Caco-2 (cell line): ENCODE measurements at regions not wholly inside any gene's neighbourhood (a gene's known extent, or its start where the extent isn't known, plus 50 kb on each side); places are given as distances from the start of the nearest gene placed in this dataset.

Experiments used
- BruUV-seq: library from RNA; stranded (reverse); fragments of 400-500 nt; replicated peaks from 2 replicates; lab custom pipeline; 2021; lab: Mats Ljungman, UMichigan
- CTCF ChIA-PET: fragments of 300-600 bp; sonication (Branson Sonifier 250); formaldehyde crosslinking; loops from one replicate; lab custom pipeline; 2022; ENCODE audit warnings: antibody characterized with exemption; lab: Charles Lee
- POLR2A ChIA-PET: fragments of 300-600 bp; sonication (Branson Sonifier 250); formaldehyde crosslinking; loops from one replicate; lab custom pipeline; 2022; ENCODE audit warnings: antibody characterized with exemption; lab: Charles Lee
- DNase-seq, 2 experiments: peaks; one replicate each; pipeline versions ENCODE4 v3.0.0 to v3.0.0-alpha.2; 2020 to 2022
- H3K27me3 ChIP-seq: replicated peaks from 2 replicates; pipeline ENCODE4 v1.6.0; 2011; ENCODE audit warnings: low read length; ENCODE audit not compliant: control insufficient read depth, insufficient read depth
- H3K36me3 ChIP-seq: 2 replicates; pipeline ENCODE4 v1.5.1; 2011; ENCODE audit warnings: low read length; ENCODE audit not compliant: control insufficient read depth, insufficient read depth
- H3K4me1 ChIP-seq: fragments of 250-450 bp; sonication (Bioruptor Pico); 2 replicates; pipeline ENCODE4 v1.5.1; 2020; ENCODE audit warnings: mild to moderate bottlenecking
- H3K4me3 ChIP-seq: 2 replicates; pipeline ENCODE4 v1.5.1; 2011; ENCODE audit warnings: low read depth, mild to moderate bottlenecking, control low read depth, low read length
- H3K9me3 ChIP-seq: fragments of 250-450 bp; sonication (Bioruptor Pico); 2 replicates; pipeline ENCODE4 v1.5.1; 2020; ENCODE audit warnings: mild to moderate bottlenecking, moderate library complexity
- H3K27ac Mint-ChIP-seq: one replicate; pipeline ENCODE4 v1.8.0; 2022; ENCODE audit warnings: mixed read lengths; ENCODE audit not compliant: unreplicated experiment
- H3K27me3 Mint-ChIP-seq: one replicate; pipeline ENCODE4 v1.8.0; 2022; ENCODE audit warnings: mixed read lengths; ENCODE audit not compliant: insufficient read depth, unreplicated experiment
- H3K36me3 Mint-ChIP-seq: one replicate; pipeline ENCODE4 v1.8.0; 2022; ENCODE audit warnings: mild to moderate bottlenecking, mixed read lengths; ENCODE audit not compliant: insufficient read depth, unreplicated experiment
- H3K4me1 Mint-ChIP-seq: one replicate; pipeline ENCODE4 v1.8.0; 2022; ENCODE audit warnings: low read depth, mixed read lengths; ENCODE audit not compliant: unreplicated experiment
- H3K4me3 Mint-ChIP-seq: one replicate; pipeline ENCODE4 v1.8.0; 2022; ENCODE audit warnings: mild to moderate bottlenecking, moderate library complexity, mixed read lengths; ENCODE audit not compliant: unreplicated experiment
- H3K9me3 Mint-ChIP-seq: one replicate; pipeline ENCODE4 v1.8.0; 2022; ENCODE audit warnings: mixed read lengths; ENCODE audit not compliant: unreplicated experiment
- intact Hi-C: fragments of 100-400 bp; cut with micrococcal nuclease; formaldehyde crosslinking; loops from one replicate; pipeline ENCODE4 v1.10.0; 2022; ENCODE audit not compliant: unreplicated experiment
- TF ChIP-seq, protein P1 (sequence below), 2 experiments: fragments of 200-600 bp in 1 of 2; IDR thresholded peaks; 1 replicate in 1 of 2; 2 replicates in 1 of 2; pipeline versions ENCODE4 v1.5.1 to v1.8.0; 2011 to 2022; ENCODE audit warnings: antibody characterized with exemption in 1 of 2, control low read depth in 1 of 2, inconsistent platforms in 1 of 2, low read depth in 1 of 2, low read length in 1 of 2, mild to moderate bottlenecking in 1 of 2, moderate library complexity in 1 of 2; ENCODE audit not compliant: insufficient read depth in 1 of 2, severe bottlenecking in 1 of 2, unreplicated experiment in 1 of 2

DNA sequence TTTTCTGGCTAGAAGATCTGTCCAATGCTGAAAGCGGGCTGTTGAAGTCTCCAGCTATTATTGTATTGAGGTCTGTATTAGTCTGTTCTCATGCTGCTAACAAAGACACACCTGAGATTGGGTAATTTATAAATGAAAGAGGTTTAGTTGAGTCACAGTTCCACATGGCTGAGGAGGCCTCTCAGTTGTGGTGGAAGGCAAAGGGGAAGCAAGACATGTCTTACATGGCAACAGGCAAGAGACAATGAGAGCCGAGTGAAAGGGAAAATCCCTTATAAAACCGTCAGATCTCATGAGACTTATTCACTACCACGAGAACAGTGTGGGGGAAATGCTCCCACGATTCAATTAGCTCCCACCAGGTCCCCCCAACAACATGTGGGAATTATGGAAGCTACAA is 980.4 kb downstream of the SLITRK5 start:
- no peaks in the 10 kb centered on the region for H3K27me3 ChIP-seq
- no peaks in the 10 kb centered on the region for H3K27me3 Mint-ChIP-seq
- intact Hi-C loops = no loop called here
- ChIA-PET CTCF (no interaction called here), POLR2A (no interaction called here)
- no peak overlapping the region for H3K27ac Mint-ChIP-seq
- H3K36me3 ChIP-seq = no peaks in the 10 kb centered on the region
- no peaks in the 10 kb centered on the region for H3K4me1 Mint-ChIP-seq
- no peaks in the 10 kb centered on the region for H3K4me1 ChIP-seq
- no peak overlapping the region for H3K4me3 Mint-ChIP-seq
- no peaks in the 10 kb centered on the region for H3K36me3 Mint-ChIP-seq
- no TSS peak for BruUV-seq
- TF ChIP-seq, protein P1, sequence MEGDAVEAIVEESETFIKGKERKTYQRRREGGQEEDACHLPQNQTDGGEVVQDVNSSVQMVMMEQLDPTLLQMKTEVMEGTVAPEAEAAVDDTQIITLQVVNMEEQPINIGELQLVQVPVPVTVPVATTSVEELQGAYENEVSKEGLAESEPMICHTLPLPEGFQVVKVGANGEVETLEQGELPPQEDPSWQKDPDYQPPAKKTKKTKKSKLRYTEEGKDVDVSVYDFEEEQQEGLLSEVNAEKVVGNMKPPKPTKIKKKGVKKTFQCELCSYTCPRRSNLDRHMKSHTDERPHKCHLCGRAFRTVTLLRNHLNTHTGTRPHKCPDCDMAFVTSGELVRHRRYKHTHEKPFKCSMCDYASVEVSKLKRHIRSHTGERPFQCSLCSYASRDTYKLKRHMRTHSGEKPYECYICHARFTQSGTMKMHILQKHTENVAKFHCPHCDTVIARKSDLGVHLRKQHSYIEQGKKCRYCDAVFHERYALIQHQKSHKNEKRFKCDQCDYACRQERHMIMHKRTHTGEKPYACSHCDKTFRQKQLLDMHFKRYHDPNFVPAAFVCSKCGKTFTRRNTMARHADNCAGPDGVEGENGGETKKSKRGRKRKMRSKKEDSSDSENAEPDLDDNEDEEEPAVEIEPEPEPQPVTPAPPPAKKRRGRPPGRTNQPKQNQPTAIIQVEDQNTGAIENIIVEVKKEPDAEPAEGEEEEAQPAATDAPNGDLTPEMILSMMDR (IDR thresholded peaks at IDR 0.05; ENCODE audit: insufficient read depth in 1 of 2, low read depth in 1 of 2, low read length in 1 of 2, severe bottlenecking in 1 of 2, unreplicated experiment in 1 of 2) = no peak
- H3K9me3 ChIP-seq = peaks cover 4% of the 10 kb centered on the region; the same call in 1 of the 2 replicates
- no peaks in the 10 kb centered on the region for H3K9me3 Mint-ChIP-seq
- no peak for DNase-seq
- no peak overlapping the region for H3K4me3 ChIP-seq

DNA sequence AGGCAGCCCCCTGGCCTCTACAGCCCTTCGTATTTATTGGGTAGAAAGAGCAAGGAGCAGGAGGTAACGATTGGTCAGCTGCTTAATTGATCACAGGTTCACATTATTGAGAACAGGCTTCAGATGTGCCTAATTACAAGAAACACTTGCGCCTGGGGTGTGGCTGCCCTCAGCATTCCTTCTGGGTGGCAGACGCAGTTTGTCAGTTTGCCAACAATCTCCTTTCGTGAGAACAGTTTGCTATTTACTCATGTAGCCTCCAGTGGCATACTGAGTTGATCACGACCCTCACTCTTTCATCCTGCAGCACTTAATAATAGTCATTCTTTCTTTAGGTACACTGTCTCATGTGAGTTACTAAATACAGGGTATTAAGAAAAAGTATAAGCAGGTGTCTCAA is 985.6 kb downstream of the SLITRK5 start:
- Histone ChIP-seq H3K36me3 (no peaks in the 10 kb centered on the region), H3K27me3 (no peaks in the 10 kb centered on the region), H3K4me3 (no peak overlapping the region), H3K9me3 (no peaks in the 10 kb centered on the region), H3K4me1 (no peaks in the 10 kb centered on the region)
- BruUV-seq = no TSS peak
- CTCF ChIA-PET = no interaction called here
- no peak for DNase-seq
- Mint-ChIP-seq H3K27ac (no peak overlapping the region), H3K27me3 (no peaks in the 10 kb centered on the region), H3K9me3 (no peaks in the 10 kb centered on the region), H3K4me3 (no peak overlapping the region), H3K36me3 (no peaks in the 10 kb centered on the region), H3K4me1 (no peaks in the 10 kb centered on the region)
- TF ChIP-seq, protein P1 (IDR thresholded peaks at IDR 0.05; ENCODE audit: insufficient read depth in 1 of 2, low read depth in 1 of 2, low read length in 1 of 2, severe bottlenecking in 1 of 2, unreplicated experiment in 1 of 2) = no peak
- POLR2A ChIA-PET = no interaction called here
- intact Hi-C loops = no loop called here

DNA sequence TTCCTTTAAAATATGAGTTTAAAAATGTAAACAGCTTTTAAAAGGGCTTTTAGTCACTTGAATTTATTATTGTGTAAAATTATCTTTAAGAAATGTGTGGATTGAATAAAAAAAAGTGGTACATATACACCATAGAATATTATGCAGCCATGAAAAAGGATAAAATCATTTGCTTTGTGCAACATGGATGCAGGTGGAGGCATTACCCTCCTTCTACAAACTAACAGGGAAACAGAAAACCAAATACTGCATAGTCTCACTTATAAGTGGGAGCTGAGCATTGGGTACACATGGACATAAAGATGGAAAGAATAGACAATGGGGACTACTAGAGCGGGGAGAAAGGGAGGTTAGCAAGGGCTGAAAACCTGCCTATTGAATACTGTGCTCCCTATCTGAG is 999.3 kb downstream of the SLITRK5 start:
- Histone ChIP-seq H3K4me3 (no peak overlapping the region), H3K9me3 (no peaks in the 10 kb centered on the region), H3K27me3 (no peaks in the 10 kb centered on the region), H3K36me3 (no peaks in the 10 kb centered on the region), H3K4me1 (no peaks in the 10 kb centered on the region)
- Mint-ChIP-seq H3K36me3 (no peaks in the 10 kb centered on the region), H3K4me3 (no peak overlapping the region), H3K4me1 (no peaks in the 10 kb centered on the region), H3K27ac (no peak overlapping the region), H3K27me3 (no peaks in the 10 kb centered on the region), H3K9me3 (no peaks in the 10 kb centered on the region)
- DNase-seq = no peak
- ChIA-PET POLR2A (no interaction called here), CTCF (no interaction called here)
- BruUV-seq = no TSS peak
- intact Hi-C loops = no loop called here
- TF ChIP-seq, protein P1 (IDR thresholded peaks at IDR 0.05; ENCODE audit: insufficient read depth in 1 of 2, low read depth in 1 of 2, low read length in 1 of 2, severe bottlenecking in 1 of 2, unreplicated experiment in 1 of 2) = no peak
